ENCODE measurements at regions not wholly inside any gene's neighbourhood (a gene's known extent, or its start where the extent isn't known, plus 50 kb on each side); places are given as distances from the start of the nearest gene placed in this dataset.

GRCh38 chr7:70975754-70976153, 156.2 kb upstream of the GALNT17 start:
- DNase-seq (ENCODE audit: low read depth in 4 of 4, low spot score in 1 of 4), result no peak

- DNase-seq (ENCODE audit: low read depth in 4 of 4, low spot score in 1 of 4), result no peak
Measured at GRCh38 chr7:70986297-70986696, 145.6 kb upstream of the GALNT17 start.

DNA sequence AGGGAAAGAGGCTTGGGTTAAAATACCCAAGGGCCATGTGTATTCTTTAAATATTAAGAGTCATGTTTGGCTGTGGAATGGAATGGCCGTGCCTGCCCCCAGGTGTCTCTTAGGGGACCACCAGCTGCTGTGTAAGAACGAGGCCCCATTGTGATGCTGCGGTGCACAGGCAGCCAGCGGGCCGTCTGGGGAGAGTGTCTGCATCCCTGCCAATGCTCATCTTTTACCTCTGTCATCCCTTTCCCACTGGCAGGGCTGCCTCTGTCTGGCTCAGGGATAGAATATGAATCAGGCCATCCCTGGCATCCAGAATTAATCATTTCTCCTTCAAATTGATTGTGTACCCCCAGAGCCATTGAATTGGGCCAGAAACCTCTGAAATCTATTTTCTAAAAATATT, 137.8 kb upstream of the GALNT17 start:
- no peak for DNase-seq (ENCODE audit: low read depth in 4 of 4, low spot score in 1 of 4)

DNA sequence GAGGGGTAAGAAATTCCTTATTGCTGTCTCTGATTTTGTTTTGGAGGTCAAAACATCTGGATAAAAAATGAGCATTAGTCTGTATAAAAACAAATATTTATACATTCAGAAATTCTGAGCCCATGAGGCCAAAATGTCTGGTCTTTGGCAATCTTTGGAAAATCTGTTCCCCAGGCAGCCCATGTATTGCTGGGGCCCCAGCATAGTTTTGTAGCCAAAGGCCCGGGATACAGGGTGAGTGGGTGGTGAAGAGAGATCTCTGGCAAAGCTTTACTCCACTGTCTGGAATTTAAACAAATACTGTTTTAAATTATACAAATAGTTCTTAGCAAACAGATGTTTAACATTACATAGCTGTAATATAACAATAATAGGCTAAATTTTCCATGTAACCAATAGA, 134.7 kb upstream of the GALNT17 start:
- no peak for DNase-seq (ENCODE audit: low read depth in 4 of 4, low spot score in 1 of 4)

GRCh38 chr7:71005109-71005508, 126.8 kb upstream of the GALNT17 start:
- DNase-seq (ENCODE audit: low read depth in 4 of 4, low spot score in 1 of 4), result no peak

GRCh38 chr7:71009636-71010035, 122.3 kb upstream of the GALNT17 start:
- DNase-seq (ENCODE audit: low read depth in 4 of 4, low spot score in 1 of 4), result no peak

- no peak for DNase-seq (ENCODE audit: low read depth in 4 of 4, low spot score in 1 of 4)
Measured at GRCh38 chr7:71015252-71015900, 116.6 kb upstream of the GALNT17 start.

- no peak for DNase-seq (ENCODE audit: low read depth in 4 of 4, low spot score in 1 of 4)
Measured at GRCh38 chr7:71016401-71016800, 115.5 kb upstream of the GALNT17 start.

GRCh38 chr7:71017602-71018001, 114.3 kb upstream of the GALNT17 start:
- DNase-seq (ENCODE audit: low read depth in 4 of 4, low spot score in 1 of 4), result no peak

DNA sequence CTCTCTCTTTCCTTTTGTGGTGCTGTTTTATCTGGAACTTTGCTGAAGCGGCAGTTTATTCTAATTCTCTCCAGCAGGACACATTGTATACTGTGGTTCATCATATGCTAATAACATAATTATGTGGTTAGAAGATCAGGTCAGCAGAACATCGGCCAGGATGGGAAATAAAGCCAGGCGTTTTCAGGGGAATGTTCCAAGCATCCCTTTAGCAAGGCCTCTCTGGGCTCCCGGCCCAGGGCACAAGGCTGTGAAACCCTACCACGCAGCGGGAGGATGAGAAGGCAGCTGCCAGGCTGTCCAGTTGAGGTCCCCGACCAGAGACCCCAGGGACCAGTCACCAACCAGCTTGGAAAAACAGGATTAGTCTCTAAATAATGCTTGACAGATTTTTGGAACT, 112.2 kb upstream of the GALNT17 start:
- no peak for DNase-seq (ENCODE audit: low read depth in 4 of 4, low spot score in 1 of 4)

GRCh38 chr7:71021131-71021530, 110.8 kb upstream of the GALNT17 start:
- DNase-seq (ENCODE audit: low read depth in 4 of 4, low spot score in 1 of 4), result no peak

GRCh38 chr7:71026680-71027079, 105.3 kb upstream of the GALNT17 start:
- no peak for DNase-seq (ENCODE audit: low read depth in 4 of 4, low spot score in 1 of 4)

DNA sequence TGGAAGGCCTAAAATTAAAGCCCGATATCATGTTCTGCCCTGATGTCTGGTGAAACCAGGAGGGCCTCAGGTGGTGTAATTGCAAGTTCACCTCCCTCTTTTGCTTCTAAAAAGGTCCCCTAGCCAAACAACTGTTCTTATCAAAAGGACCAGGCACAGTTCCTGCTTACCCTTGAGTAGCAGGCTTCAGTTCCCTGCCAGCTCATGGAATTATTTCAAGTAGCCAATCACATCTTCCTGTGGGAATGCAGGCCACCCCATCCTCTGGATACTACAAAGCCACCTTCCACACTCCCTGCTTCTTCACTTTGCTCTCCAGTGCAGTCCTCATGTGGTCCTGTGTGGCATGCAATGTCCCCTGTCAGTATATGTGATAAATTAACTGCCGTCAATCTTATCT, 97.7 kb upstream of the GALNT17 start:
- no peak for DNase-seq (ENCODE audit: low read depth in 4 of 4, low spot score in 1 of 4)

GRCh38 chr7:71042591-71042990, 89.4 kb upstream of the GALNT17 start:
- DNase-seq (ENCODE audit: low read depth in 4 of 4, low spot score in 1 of 4), result no peak

DNA sequence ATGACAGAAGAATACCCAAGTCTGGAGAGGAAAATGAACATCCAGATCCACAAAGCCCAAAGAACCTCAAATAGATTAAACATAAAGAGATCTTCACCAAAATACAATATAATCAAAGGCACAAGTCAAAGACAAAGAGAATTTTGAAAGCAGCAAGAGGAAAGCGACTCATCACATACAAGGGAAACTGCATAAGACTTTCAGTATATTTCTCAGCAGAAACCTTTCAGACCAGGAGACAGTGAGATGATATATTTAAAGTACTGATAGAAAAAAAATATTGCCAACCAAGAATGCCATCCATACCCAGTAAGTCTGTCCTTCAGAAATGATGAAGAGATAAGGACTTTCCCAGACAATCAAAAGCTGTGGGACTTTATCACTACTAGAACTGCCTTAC, 81.5 kb upstream of the GALNT17 start:
- DNase-seq (ENCODE audit: low read depth in 4 of 4, low spot score in 1 of 4), result no peak

GRCh38 chr7:71055504-71055903, 76.4 kb upstream of the GALNT17 start:
- no peak for DNase-seq (ENCODE audit: low read depth in 4 of 4, low spot score in 1 of 4)

DNA sequence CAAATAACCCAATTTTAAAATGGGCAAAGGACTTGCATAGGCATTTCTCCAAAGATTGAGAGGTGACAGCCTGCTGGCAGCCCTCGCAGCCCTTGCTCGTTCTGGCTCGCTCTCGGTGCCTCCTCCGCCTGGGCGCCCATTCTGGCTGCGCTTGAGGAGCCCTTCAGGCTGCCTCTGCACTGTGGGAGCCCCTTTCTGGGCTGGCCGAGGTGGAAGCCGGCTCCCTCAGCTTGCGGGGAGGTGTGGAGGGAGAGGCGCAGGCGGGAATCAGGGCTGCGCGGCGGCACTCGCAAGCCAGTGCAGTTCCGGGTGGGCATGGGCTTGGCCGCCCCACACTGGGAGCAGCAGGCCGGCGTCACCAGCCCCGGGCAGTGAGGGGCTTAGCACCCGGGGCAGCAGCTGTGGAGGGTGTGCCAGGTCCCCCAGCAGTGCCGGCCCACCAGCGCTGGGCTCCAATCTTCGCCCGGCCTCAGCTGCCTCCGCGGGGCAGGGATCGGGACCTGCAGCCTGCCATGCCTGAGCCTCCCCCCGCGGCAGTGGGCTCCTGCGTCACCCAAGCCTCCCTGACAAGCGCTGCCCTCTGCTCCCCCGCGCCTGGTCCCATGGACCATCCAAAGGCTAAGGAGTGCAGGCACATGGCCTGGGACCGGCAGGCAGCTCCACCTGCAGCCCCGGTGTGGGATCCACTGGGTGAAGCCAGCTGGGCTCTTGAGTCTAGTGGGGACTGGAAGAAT, 54.0 kb upstream of the GALNT17 start:
- DNase-seq (ENCODE audit: low read depth in 4 of 4, low spot score in 1 of 4), result no peak

All from stimulated activated CD4-positive, alpha-beta T cell treated with anti-CD3 and anti-CD28 coated beads, Interleukin-1b, Interleukin-23, amount 100 ng/mL, for 24 hours (primary cell).